Forelimb muscle (tissue), 1 donor: ENCODE measurements at regions not wholly inside any gene's neighbourhood (a gene's known extent, or its start where the extent isn't known, plus 50 kb on each side); places are given as distances from the start of the nearest gene placed in this dataset.

Experiments used
- DNase-seq: peaks from one replicate; pipeline ENCODE4 v3.0.0-alpha.2; 2013; ENCODE audit warnings: low read depth

DNA sequence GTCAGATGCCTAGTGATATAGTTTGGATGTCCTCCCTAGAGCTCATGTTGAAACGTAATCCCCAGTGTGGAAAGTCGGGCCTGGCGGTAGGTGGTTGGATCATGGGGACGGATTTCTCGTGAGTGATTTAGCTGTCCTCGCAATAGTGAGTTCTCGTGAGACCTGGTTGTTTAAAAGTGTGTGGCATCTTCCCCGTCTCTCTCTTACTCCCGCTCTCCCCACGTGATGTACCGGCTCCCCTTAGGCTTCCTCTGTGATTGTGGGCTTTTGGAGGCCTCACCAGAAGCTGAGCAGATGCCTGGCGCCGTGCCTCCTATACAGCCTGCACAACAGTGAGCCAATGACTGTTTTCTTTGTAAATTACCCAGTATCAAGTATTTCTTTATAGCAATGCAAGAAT lies 264.5 kb downstream of the TTLL7 start:
- DNase-seq, result no peak

DNA sequence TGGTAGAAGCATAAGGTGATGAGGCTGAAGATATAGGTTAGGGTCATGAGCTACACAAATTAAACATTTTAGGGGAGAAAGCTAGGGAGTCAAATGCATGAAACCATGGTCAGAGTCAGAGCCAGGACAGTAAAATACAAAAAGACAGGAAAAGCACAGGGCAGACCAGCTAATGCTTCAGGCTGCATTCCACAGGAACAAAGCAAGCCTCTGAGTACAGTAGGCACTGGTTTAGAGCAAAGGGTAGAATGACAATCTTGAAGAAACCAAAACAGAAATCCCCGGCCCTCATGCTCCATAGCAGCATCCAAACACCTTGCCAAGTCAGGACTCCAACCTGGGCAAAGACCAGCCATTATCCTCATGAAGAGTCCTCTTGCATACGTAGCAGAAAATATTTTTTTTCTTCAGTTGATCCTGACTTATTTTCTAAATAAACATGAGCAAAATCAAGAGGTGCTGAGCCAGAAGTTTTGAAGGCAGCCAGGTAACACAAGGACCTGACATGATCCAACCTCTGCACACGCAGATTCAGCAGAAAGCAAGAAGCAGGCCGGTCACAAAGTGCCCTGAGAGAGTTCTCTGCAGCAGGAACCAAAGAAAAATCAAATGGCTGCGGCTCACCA lies 273.1 kb downstream of the TTLL7 start:
- no peak for DNase-seq

DNA sequence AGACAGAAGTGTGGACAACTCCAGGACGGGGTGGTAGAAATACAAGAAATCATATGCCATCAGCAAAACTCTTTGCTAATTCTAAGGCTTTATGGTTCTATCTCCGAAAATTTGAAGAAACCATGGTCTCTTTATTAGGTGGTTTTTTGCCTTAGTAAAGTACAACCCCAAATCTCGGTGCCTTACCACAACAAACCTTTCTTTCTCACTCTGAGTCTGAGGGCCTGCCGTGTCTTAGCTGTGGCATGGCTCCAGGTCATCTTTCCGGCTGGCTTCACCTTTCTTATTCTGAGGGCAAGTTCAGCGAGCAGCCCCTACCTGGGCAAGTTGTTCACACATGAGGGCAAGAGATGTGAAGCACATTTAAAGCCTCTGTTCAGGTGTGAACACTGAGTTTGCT lies 280.6 kb downstream of the TTLL7 start:
- DNase-seq, result no peak

DNA sequence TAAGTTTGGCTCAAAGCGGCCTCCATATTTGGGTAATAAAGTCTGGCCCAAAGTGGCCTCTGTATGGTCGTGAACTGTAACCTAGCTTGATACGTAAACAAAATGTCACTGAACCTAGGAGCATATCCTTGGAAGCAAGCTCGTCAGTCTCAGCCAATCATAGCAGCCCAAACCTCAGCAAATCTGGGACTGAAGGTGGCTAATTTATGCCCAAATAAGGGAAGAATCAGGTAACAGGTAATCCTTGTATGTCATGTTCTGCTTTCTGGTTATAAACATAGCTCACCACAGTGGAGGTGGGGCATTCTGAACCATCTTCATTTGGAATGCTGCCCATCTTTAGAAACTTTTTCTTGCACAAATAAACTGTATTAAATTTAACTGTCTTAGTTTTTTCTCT lies 281.1 kb downstream of the TTLL7 start:
- no peak for DNase-seq

DNA sequence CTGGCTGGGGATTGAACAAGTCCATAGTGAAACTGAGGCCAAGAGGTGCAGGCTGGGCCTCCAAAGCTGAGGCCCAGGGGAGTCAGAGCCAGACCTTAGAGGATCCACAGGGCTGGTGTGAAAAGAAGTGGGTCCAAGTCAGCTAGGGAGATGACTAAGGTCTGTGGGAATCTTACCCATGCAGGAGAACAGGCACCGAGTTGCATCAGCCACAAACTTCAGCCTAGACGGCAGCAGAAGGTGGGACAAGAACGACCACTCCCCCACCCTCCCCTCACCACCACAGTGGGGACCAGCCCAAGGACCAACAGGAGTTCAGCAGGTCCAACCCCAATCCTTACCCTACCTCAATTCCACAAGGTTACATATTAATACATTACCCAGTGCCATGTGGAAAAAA lies 282.3 kb downstream of the TTLL7 start:
- no peak for DNase-seq

DNA sequence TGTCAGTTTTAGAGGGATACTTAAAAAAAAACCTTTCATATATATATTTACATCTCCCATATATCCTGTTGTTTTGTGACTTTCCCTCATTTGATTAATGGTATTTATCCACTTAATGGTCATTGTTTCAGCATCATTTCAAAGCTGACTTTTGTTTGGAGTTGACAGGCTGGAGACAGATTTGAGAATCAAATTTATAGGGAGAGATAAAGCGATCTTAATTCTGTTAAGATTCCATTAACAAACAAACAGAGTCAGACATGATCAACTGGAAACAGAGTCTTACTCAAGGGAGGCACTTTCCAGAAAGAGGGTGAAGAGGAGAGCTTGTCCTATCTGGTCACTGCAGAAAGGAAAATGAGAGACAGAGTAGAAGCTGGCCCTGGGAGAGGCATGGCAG lies 283.4 kb downstream of the TTLL7 start:
- no peak for DNase-seq

DNA sequence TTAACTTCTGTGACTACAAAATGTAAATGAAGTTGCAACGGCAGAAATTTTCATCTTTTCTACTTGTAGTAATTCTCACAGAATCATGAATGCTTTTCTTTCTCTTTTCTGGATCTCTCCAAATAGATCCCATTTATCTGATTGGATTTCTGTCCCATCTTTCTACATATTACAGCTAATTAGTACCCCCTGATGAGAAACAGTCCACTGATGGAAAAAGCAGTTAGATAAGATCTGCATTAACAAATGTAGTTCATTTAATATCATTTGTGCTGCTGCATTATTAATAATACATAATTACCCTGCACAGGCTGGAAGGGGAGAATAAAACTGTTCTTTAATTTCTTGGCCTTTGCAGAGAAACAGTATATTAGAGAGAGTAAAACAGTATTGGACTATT lies 289.3 kb downstream of the TTLL7 start:
- DNase-seq, result no peak

DNA sequence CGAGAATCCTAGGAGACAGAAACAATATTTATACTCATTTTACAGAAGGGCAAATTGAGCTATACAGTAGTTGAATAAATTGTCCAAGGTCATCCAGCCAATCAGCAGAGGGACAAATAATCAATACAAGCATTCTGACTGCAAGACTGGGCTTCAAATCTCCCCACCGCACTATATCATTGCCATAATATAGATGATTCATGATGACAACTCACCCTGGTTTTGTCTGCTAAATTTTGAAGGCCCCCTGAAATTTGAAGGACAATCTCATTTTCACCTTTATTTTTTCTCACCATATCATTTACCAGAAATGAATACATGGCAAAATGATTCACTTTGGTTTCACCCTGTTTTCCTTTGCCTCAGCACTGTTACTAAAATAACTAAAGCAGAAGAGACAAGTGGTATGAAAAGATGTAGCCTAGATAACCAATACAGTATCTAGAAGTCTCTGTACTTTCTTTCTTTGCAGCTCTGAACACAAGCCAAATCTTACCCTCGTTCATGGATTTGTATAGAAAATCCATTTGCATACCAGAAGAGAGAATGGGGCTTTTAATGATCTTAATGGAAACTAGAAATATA lies 292.5 kb downstream of the TTLL7 start:
- DNase-seq, result no peak

DNA sequence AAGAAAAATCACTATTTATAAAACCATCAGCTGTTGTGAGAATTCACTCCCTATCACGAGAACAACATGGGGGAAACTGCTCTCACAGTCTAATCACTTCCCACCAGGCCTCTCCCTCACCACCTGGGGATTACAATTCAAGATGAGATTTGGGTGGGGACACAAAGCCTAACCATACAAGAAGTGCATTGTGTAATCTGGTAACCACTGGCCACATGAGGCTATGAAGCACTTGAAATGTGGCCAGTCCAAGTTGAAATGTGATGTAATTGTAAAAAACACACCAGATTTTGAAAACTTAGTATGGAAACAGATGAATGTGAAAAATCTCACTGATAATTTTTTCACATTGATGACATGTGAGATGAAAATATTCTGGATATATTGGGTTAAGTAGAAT lies 293.8 kb downstream of the TTLL7 start:
- DNase-seq, result no peak

DNA sequence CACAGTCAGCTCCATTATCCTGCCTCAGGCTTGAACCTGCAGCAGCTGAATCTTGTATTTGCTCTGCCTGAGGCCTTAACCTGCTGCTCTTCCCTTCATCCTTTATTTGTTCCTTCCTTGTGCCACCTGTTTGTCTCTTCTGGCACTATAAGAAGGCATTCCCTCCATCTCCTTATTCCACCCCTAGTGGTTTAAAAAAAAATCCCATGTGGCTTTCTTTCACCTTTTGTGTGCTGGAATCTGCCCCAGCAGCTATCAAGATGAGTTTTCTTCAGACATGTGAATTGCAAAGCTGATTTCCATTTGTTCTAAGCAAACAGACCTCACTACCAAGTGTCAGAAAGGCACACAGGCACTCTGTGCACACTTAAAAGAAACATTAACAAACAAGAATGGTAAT lies 294.6 kb downstream of the TTLL7 start:
- no peak for DNase-seq

DNA sequence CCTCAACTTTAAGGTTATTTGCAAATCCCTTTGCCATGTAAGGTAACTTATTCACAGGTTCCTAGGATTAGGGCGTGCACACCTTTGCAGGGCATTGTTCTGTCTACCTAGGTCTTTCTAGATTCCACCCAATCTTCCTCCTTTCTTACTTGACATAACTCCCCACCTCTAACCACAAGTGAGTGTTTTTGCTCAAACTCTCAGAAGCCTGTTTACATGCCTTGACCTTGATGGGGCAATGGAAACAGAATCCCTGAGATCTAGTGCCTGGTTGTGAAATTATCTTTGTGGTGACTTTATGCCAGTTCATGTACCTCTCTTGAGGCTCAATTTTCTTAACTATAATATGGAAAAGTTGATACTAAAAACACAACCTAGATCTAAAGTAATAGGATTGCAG lies 296.6 kb downstream of the TTLL7 start:
- no peak for DNase-seq

DNA sequence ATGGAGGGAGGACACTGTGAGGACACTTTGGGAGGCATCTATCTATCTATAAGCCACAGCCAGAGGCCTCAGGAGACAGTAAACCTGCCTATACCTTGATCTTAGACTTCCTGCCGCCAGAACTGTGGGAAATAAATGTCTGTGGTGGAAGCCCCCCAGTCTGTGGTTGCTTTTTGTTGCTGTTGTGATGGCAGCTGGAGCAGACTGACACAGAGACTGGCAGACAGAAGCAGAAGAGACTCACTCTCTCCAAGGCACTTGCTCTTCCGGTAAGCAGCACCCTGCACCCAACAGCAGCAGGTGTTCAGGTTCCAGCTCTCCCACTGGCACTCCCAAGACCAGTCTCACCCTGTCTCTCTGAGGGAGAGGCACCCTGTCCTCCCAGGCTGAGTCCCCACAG lies 297.6 kb downstream of the TTLL7 start:
- no peak for DNase-seq

DNA sequence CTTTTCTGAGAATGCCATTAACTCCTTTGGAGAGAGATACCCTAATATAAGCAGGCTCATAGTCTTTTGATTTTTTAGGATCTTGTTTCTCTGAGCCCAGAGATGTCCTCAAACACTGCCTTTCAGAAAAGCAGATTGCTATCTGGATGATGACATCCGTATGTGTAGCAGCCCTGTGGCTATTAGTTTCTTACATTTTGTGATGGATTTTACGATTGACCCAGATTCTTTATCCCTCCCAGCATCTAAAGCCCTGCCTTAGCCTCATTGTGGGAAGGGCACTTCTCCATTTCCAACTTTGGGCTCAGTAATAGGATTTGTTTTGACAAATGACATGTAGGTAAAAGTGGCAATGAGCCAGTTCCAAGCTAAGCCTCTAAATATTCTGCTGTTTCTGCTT lies 300.3 kb downstream of the TTLL7 start:
- no peak for DNase-seq

DNA sequence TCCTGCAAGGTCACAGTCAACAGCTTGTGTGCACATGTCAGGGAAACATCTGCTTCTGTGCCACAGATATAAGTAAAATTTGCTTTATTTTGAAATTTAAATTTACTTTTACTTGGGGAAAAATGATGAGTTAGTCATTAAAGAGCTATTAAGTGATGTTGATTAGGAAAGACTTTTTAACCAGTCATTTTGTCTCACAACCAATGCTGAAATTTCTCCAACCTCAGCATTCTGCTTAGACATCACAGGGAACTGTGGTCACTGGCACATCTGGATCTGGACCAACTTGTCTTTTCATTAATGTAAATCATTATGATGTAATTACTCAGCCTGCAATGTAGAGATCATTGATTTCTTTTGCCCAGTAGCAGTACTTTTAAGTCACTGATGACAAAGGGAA lies 301.0 kb downstream of the TTLL7 start:
- no peak for DNase-seq

DNA sequence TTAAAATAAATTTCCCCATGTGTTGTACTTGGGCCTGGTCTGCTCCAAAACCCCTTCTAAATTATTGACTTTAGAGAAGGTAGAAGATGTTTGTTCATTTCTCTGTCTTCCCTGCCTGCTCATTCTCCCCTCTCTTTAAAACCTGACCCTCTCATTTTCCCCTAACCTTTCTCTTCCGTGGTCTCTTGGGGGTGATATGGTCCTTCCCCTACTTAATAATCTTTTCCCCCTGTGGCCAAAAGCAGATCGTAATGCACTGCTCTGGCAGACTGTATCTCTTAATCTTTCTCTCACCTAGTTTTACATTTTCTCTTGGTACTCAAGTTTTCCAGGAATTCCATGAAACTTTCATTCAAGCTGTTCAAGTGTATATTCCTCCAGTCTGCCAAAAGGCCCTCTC lies 301.7 kb downstream of the TTLL7 start:
- no peak for DNase-seq

DNA sequence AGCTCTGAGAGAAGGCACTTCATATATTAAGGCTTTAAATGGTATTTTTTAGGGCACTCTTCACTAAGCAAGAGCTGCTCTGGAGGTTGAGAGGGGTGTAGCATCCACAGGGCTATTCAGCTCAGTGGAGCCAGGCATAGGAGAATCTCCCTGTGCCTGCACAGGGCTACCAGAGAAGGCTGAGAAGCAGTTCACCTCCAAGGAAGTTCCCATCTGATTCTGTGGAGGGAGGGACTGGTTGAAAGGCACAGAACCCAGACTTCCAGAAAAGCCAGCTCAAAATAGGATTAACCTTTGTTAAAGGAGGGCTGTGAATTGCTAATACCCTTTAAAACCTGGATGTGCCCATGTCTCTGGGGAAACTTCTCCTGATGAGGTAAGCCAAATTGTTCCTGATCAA lies 304.5 kb downstream of the TTLL7 start:
- no peak for DNase-seq

DNA sequence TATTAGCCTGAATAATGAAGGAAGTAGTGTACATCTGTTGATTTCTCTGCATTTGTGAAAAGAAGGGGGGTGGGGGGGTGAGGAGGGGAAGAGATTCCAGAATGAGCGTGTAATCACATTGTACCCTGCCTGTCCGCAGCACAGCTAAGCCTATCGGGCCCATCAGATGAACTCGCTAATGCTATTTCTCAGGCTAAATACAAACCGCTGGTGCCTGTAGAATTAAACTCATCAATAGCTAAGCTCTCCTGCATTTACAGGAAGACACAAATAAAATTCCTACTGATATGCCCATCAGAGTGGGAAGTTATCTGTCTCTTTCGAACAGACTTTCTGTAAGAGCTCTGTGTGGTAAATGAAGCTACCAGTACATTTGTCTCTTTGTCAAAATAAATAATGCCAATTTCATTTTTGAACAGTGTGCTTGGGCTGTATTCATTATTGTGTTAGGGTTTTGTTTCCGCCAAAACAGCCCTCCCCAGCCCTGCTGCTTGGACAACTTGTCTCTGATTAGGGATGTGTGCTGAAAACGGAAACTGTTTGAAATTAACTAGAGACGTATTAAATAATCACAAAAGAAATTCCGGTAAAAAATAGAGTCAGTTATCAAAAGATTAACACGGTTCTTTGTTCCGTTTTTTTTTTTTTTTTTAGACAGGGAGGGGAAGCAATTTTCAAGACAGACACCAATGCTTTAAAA lies 305.4 kb downstream of the TTLL7 start:
- no peak for DNase-seq

DNA sequence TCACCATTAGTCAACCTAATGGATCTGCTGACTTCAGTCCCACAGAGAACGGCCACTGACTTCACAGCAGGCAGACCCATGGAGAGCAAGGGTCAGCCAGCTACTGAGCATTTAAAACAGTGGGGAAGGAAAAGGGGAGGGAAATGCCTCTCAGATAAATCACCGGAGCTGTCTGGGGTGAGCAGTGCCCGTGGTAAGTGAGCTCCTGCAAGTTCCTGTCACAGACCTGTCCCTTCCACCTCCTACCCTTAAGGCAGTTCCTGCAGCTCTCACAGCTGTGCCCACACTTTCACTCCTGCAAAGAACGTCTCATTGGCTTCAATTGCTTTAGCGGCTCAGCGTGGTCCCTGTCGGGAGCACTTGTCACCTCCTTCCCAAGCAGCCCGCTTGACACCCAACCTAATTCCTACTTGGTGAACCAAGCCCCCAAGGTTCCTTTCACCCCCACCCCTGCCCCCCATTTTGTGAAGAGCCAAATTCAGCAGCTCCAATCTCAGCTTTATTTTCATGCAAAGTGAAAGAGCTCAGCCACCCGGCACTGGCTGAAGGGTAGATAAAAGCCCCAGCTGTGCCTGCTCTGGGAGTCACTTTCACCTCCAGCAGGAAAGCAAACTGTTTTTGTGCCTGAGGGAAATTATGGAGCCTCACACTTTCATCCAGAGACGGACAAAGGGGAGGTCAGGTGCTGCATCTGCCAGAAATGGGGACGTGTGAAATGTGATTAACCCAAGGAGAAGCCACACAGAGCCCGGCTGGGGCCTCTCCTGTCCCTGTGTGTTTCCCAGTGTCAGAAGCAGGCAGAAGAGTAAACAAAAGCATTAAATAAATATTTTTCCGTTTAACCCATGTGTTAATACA lies 306.2 kb downstream of the TTLL7 start:
- DNase-seq, result no peak

DNA sequence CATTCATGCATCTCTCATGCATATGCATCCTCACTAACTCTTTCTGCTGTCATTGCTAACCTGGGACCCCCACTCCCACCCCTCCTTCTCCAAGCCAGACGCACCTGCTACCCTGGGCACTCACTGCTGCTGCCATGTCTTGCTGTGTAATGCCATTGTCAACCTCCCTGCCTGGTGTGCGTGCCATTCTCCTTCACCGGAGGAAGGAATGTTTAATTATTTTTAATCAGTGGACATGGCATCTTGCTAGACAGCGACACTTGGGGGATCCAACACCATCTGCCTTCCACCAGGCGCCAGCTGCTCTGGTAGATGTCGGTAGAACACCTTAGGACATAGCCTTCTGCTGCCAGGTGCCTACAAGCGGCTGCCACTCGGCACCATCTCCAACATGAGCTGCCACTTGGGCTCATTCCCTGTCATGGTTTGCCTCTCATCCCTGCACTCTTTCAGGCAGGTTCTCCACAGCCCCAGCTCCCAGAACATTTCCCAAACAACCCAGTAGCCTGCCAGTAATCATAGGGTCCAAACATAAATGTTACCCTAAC lies 306.9 kb downstream of the TTLL7 start:
- DNase-seq, result no peak

DNA sequence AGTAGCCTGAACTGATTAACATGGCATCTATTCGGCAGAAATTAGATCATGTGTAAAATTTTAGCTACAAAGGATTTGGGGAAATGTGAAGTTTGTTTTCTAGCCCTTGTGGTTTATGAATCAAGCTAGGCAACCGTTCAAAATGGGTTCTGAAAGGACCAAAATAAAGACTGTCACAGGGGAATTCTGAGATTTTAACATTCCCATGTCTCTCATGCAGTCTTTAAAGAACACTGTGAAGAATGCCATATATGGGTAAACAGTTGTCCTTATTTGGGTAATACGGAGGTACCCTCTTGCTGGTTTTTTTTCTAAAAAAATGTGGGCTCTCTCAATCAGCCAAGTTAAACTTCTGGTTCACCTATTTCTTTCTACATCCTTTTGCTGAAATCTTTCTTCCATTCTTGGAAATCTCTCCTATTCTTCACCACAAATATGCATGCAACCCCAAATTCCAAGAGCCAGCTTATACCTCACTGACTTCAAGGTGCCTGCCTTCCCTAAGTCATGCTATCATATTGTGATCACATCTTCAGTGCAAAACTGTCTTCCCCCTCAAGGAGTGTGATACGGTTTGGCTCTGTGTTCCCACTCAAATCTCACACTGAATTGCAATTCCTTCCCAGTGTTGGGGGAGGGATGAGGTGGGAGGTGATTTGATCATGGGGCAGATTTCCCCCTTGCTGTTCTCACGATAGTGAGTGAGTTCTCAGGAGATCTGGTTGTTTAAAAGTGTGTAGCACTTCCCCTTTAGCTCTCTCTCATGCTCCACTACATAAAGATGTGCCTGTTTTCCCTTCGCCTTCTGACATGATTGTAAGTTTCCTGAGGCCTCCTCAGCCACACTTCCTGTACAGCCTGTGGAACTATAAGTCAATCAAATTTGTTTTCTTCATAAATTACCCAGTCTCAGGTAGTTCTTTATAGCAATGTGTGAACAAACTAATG lies 308.7 kb downstream of the TTLL7 start:
- no peak for DNase-seq

DNA sequence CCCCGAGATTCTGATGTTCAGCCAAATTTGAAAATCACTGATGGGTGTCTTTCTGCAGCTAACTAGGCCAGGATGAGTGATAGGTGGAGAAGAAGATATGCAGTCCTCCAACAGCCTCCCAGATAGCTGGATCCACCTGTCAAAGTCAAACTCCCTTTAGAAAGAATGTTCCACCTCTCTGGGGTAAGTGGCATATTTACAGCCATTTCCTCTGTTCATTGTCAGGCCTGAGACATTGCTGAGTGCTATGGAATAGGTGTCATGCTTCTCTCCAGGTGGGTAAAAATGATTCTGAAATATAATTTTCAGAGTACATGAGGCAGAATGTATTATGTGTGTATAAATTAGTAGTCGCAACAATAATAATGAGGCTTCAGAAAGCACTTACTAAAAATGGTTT lies 316.8 kb downstream of the TTLL7 start:
- no peak for DNase-seq
